Breast epithelium (tissue), 4 donors: ENCODE measurements at regions not wholly inside any gene's neighbourhood (a gene's known extent, or its start where the extent isn't known, plus 50 kb on each side); places are given as distances from the start of the nearest gene placed in this dataset.

Source experiments
- DNase-seq, 2 donors: peaks; one replicate each; pipeline ENCODE4 v3.0.0-alpha.2; 2019; ENCODE audit warnings: low spot score in 2 of 2
- H3K27ac ChIP-seq, 2 donors: fragments of 200-600 bp; sonication (generic) in 1 of 2; one replicate each; pipeline ENCODE4 v1.5.1; 2016 to 2019; ENCODE audit warnings: mild to moderate bottlenecking in 1 of 2
- H3K27me3 ChIP-seq, 2 donors: fragments of 200-600 bp; sonication (generic) in 1 of 2; one replicate each; pipeline versions ENCODE4 v1.5.1 to v1.6.0; 2017 to 2019; ENCODE audit warnings: control low read depth in 1 of 2, mild to moderate bottlenecking in 1 of 2
- H3K36me3 ChIP-seq: fragments of 200-600 bp; one replicate; pipeline ENCODE4 v1.5.1; 2019
- H3K4me1 ChIP-seq, 2 donors: fragments of 200-600 bp; sonication (generic); one replicate each; pipeline ENCODE4 v1.5.1; 2016 to 2019; ENCODE audit warnings: control low read depth in 1 of 2
- H3K4me3 ChIP-seq, 3 donors: fragments of 200-600 bp; sonication (generic); 1 replicate in 2 of 3; 2 replicates in 1 of 3; pipeline ENCODE4 v1.5.1; 2016 to 2019; ENCODE audit warnings: mild to moderate bottlenecking in 3 of 3, moderate library complexity in 2 of 3
- H3K9me3 ChIP-seq, 2 donors: fragments of 200-600 bp; sonication (generic) in 1 of 2; one replicate each; pipeline ENCODE4 v1.5.1; 2016 to 2019; ENCODE audit warnings: control low read depth in 1 of 2
- CTCF ChIP-seq, 3 donors: fragments of 450-650 bp; IDR thresholded peaks; one replicate each; pipeline ENCODE4 v1.5.1; 2016 to 2017; ENCODE audit warnings: antibody characterized with exemption in 3 of 3, mild to moderate bottlenecking in 3 of 3, moderate library complexity in 3 of 3
- POLR2A ChIP-seq: fragments of 450-650 bp; IDR thresholded peaks from one replicate; pipeline ENCODE4 v1.6.1; 2016; ENCODE audit warnings: antibody characterized with exemption, mild to moderate bottlenecking, moderate library complexity
- POLR2AphosphoS5 ChIP-seq, 3 donors: sonication (generic); formaldehyde crosslinking; IDR thresholded peaks; one replicate each; pipeline ENCODE4 v1.6.1; 2017; ENCODE audit warnings: antibody characterized with exemption in 3 of 3
- intact Hi-C: fragments of 100-400 bp; cut with DNase I; formaldehyde crosslinking; loops from one replicate; pipeline ENCODE4 v1.15.1; 2023; ENCODE audit warnings: low total_unique reads

- no peaks in the 10 kb centered on the region for H3K36me3 ChIP-seq
These were observed 141.2 kb upstream of the ANKRD1 start for GRCh38 chr10:91062091-91062490.

GRCh38 chr10:91071786-91072185 is 148.7 kb upstream of the PCGF5 start:
- Histone ChIP-seq H3K36me3 (no peaks in the 10 kb centered on the region), H3K27ac (no peak overlapping the region), H3K27me3 (no peaks in the 10 kb centered on the region), H3K4me1 (no peaks in the 10 kb centered on the region), H3K4me3 (no peak overlapping the region), H3K9me3 (no peaks in the 10 kb centered on the region)
- DNase-seq: no peak
- intact Hi-C loops: no loop called here
- TF ChIP-seq POLR2A (no peak), CTCF (IDR thresholded peaks at IDR 0.05) (no peak), POLR2AphosphoS5 (IDR thresholded peaks at IDR 0.05) (no peak)

More at GRCh38 chr10:91062091-91062490, 141.2 kb upstream of the ANKRD1 start:
- no peak for DNase-seq
- Histone ChIP-seq H3K4me1 (no peaks in the 10 kb centered on the region), H3K27ac (no peak overlapping the region), H3K4me3 (no peak overlapping the region), H3K9me3 (no peaks in the 10 kb centered on the region), H3K27me3 (no peaks in the 10 kb centered on the region)
- intact Hi-C loops: no loop called here
- TF ChIP-seq CTCF (IDR thresholded peaks at IDR 0.05): no peak
- TF ChIP-seq POLR2A: no peak
- TF ChIP-seq POLR2AphosphoS5 (IDR thresholded peaks at IDR 0.05): no peak

GRCh38 chr10:91073286-91073979 is 147.0 kb upstream of the PCGF5 start:
- H3K4me3 ChIP-seq: no peak overlapping the region
- intact Hi-C loops: no loop called here
- H3K27me3 ChIP-seq: no peaks in the 10 kb centered on the region
- H3K4me1 ChIP-seq: no peaks in the 10 kb centered on the region
- no peak overlapping the region for H3K27ac ChIP-seq
- H3K9me3 ChIP-seq: no peaks in the 10 kb centered on the region
- DNase-seq: no peak
- no peak for TF ChIP-seq CTCF (IDR thresholded peaks at IDR 0.05)
- TF ChIP-seq POLR2AphosphoS5 (IDR thresholded peaks at IDR 0.05): no peak
- no peak for TF ChIP-seq POLR2A
- no peaks in the 10 kb centered on the region for H3K36me3 ChIP-seq

- Histone ChIP-seq H3K4me1 (no peaks in the 10 kb centered on the region), H3K27ac (peak overlapping the region; percentile 2 to 40), H3K9me3 (no peaks in the 10 kb centered on the region), H3K36me3 (no peaks in the 10 kb centered on the region), H3K4me3 (no peak overlapping the region), H3K27me3 (no peaks in the 10 kb centered on the region)
- TF ChIP-seq POLR2A (no peak), CTCF (IDR thresholded peaks at IDR 0.05) (no peak), POLR2AphosphoS5 (IDR thresholded peaks at IDR 0.05) (no peak)
- intact Hi-C loops: no loop called here
- no peak for DNase-seq
These were observed 143.4 kb upstream of the PCGF5 start for GRCh38 chr10:91076991-91077548.

- no peaks in the 10 kb centered on the region for H3K9me3 ChIP-seq
- H3K4me3 ChIP-seq: no peak overlapping the region
- no peaks in the 10 kb centered on the region for H3K27me3 ChIP-seq
- no peaks in the 10 kb centered on the region for H3K36me3 ChIP-seq
- H3K4me1 ChIP-seq: no peaks in the 10 kb centered on the region
- intact Hi-C loops: no loop called here
- TF ChIP-seq CTCF (IDR thresholded peaks at IDR 0.05) (no peak), POLR2AphosphoS5 (IDR thresholded peaks at IDR 0.05) (no peak), POLR2A (no peak)
- peak overlapping the region; percentile 2 to 40 for H3K27ac ChIP-seq
- peak; percentile 63 to 70 for DNase-seq
These were observed 142.9 kb upstream of the PCGF5 start for GRCh38 chr10:91077549-91078071.
